Endodermal cell (in vitro differentiated cells): ENCODE measurements at regions not wholly inside any gene's neighbourhood (a gene's known extent, or its start where the extent isn't known, plus 50 kb on each side); places are given as distances from the start of the nearest gene placed in this dataset.

ENCODE experiments used
- DNase-seq: peaks from one replicate; pipeline ENCODE4 v3.0.0-alpha.2; 2017
- H3K27ac ChIP-seq: 2 replicates; pipeline ENCODE4 v1.5.1; 2013; ENCODE audit warnings: mild to moderate bottlenecking, low read depth, low read length, moderate library complexity
- H3K27me3 ChIP-seq: 2 replicates; pipeline ENCODE4 v1.6.1; 2013; ENCODE audit warnings: mild to moderate bottlenecking, low read length, moderate library complexity; ENCODE audit not compliant: insufficient read depth, control insufficient read depth, poor library complexity, severe bottlenecking
- H3K36me3 ChIP-seq: 2 replicates; pipeline ENCODE4 v1.7.0; 2013; ENCODE audit warnings: mild to moderate bottlenecking, low read length, moderate library complexity; ENCODE audit not compliant: control insufficient read depth, insufficient read depth
- H3K4me1 ChIP-seq: one replicate; pipeline ENCODE4 v1.7.0; 2013; ENCODE audit warnings: low read length; ENCODE audit not compliant: control insufficient read depth, insufficient read depth
- H3K4me3 ChIP-seq: 2 replicates; pipeline ENCODE4 v1.5.1; 2013; ENCODE audit warnings: mild to moderate bottlenecking, low read length, moderate library complexity
- H3K9ac ChIP-seq: 2 replicates; pipeline ENCODE4 v1.6.1; 2013; ENCODE audit warnings: mild to moderate bottlenecking, low read length, moderate library complexity; ENCODE audit not compliant: poor library complexity, severe bottlenecking; ENCODE audit errors: extremely low read depth
- H3K9me3 ChIP-seq: 2 replicates; pipeline ENCODE4 v1.6.1; 2013; ENCODE audit warnings: mild to moderate bottlenecking, low read length, moderate library complexity; ENCODE audit not compliant: control insufficient read depth
- H3K27ac Mint-ChIP-seq: 2 replicates; pipeline ENCODE4 v1.8.0; 2020; ENCODE audit warnings: mixed read lengths
- H3K27me3 Mint-ChIP-seq: 2 replicates; pipeline ENCODE4 v1.8.0; 2021; ENCODE audit warnings: mild to moderate bottlenecking, mixed read lengths; ENCODE audit not compliant: insufficient read depth
- H3K36me3 Mint-ChIP-seq: 2 replicates; pipeline ENCODE4 v1.8.0; 2020; ENCODE audit warnings: low read depth, mixed read lengths
- H3K4me1 Mint-ChIP-seq: 2 replicates; pipeline ENCODE4 v1.8.0; 2020; ENCODE audit warnings: mixed read lengths
- H3K4me3 Mint-ChIP-seq: 2 replicates; pipeline ENCODE4 v1.8.0; 2020; ENCODE audit warnings: mild to moderate bottlenecking, moderate library complexity, mixed read lengths
- H3K9me3 Mint-ChIP-seq: 2 replicates; pipeline ENCODE4 v1.8.0; 2020; ENCODE audit warnings: mild to moderate bottlenecking, mixed read lengths
- CTCF ChIP-seq: fragments of 200-600 bp; sonication (generic); conservative IDR thresholded peaks from 2 replicates; pipeline ENCODE4 v1.5.0; 2021; ENCODE audit warnings: antibody characterized with exemption, mild to moderate bottlenecking
- WGBS, 2 experiments: methylation state at CpG; one replicate each; pipeline versions ENCODE4 v1.1.5 to v1.1.7; 2013; ENCODE audit warnings: missing lambda C conversion rate in 2 of 2, mixed read lengths in 1 of 2; ENCODE audit not compliant: insufficient coverage in 1 of 2, insufficient read length in 1 of 2; 5-methylcytosine and 5-hydroxymethylcytosine counted together

DNA sequence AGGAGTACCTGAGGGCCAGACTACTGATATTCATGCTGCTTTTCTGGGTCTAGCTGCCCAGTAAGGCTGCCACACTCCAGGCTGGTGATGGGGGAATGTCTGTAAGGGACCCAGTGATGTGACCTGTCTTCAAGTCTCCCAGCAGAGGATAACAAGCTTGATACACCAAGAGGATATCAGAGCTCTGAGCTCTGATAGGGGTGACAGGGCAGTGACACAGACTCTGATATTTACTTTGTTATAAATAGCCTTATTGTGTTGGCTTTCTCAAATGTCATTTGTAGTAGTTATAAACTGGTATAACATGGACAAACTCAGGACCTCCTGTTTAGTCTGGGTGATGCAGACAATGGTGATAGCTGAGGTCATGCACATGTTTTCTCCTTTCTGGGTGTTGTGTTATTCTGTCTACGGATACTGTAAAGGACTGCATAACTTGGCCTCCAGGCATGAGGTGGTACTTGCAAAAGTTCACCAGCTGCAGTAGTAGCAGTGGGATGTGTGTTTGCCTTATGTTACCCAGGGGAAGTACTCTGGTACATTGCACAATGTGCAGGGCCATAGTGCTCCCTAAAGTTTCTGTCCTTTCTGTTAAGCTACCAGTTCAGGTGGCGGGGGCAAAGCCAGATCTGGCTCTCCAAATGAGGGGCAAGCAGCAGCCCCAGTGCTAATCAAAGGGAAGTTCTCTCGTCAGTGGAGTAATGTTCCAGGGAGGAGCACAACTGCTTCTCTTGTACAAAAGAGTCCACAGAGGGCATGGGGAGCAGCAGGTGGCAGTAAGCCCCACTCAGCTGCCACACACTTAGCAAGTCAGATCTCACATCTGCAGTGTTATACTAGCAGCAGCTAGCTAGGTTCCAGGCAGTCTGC lies 812.2 kb downstream of the JRKL start:
- TF ChIP-seq CTCF, result no peak
- H3K9ac ChIP-seq, result no peak overlapping the region
- no peak overlapping the region for H3K4me3 Mint-ChIP-seq
- no peak overlapping the region for H3K4me3 ChIP-seq
- H3K27me3 ChIP-seq, result no peaks in the 10 kb centered on the region
- H3K4me1 Mint-ChIP-seq, result peaks cover 14% of the 10 kb centered on the region
- peak overlapping the region; percentile 64 for H3K27ac Mint-ChIP-seq
- H3K27me3 Mint-ChIP-seq, result no peaks in the 10 kb centered on the region
- DNase-seq, result no peak
- H3K4me1 ChIP-seq, result peaks cover 10% of the 10 kb centered on the region
- peaks cover 16% of the 10 kb centered on the region for H3K9me3 Mint-ChIP-seq
- H3K27ac ChIP-seq, result no peak overlapping the region
- H3K36me3 ChIP-seq, result no peaks in the 10 kb centered on the region
- WGBS, 2 experiments, result 94% methylated on average over 2 to 3 of the region's 3 CpGs
- H3K9me3 ChIP-seq, result peaks cover 20% of the 10 kb centered on the region
- peaks cover 2% of the 10 kb centered on the region for H3K36me3 Mint-ChIP-seq

DNA sequence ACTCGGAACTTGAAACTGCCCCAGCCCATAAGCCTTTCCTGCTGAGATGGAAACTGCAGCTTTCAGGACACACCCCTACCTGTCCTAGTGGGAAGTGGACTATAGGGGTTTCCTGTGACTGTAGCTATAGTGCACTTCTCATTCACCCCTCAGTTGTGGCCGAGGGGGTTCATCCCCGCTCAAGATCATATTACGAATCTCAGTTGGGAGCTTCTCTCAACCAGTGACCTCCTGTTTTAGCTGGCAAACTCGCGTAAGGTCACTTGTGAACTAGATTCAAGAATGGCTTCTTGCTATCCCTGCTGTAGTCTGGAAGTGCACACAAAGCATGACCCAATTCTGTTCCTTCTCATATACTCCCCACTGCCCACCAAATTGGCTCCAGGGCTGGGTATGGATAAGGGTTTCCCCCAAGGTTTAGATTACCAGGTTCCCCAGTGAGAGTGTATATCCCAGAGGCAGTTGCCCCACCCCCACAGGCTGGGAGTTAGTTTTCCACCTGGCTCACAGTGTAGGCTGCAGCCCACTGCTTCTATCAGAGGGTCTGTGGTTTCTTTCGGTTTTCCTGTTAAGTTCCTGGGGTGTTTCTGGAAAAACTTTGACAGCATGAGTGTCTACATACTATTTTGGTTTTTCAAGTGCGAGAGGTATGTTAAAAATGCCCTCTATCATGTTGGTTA lies 812.9 kb downstream of the JRKL start:
- Histone ChIP-seq H3K36me3 (no peaks in the 10 kb centered on the region), H3K4me3 (no peak overlapping the region), H3K4me1 (peaks cover 10% of the 10 kb centered on the region), H3K9ac (no peak overlapping the region), H3K27ac (no peak overlapping the region), H3K9me3 (peaks cover 20% of the 10 kb centered on the region), H3K27me3 (no peaks in the 10 kb centered on the region)
- H3K27me3 Mint-ChIP-seq, result no peaks in the 10 kb centered on the region
- H3K36me3 Mint-ChIP-seq, result no peaks in the 10 kb centered on the region
- peaks cover 14% of the 10 kb centered on the region for H3K4me1 Mint-ChIP-seq
- H3K4me3 Mint-ChIP-seq, result peak overlapping the region; percentile 23
- WGBS, 2 experiments, result 75 to 80% methylated on average over 8 of the region's 8 CpGs
- TF ChIP-seq CTCF, result no peak
- peaks cover 11% of the 10 kb centered on the region for H3K9me3 Mint-ChIP-seq
- peak overlapping the region; percentile 64 for H3K27ac Mint-ChIP-seq
- DNase-seq, result peak; percentile 70

DNA sequence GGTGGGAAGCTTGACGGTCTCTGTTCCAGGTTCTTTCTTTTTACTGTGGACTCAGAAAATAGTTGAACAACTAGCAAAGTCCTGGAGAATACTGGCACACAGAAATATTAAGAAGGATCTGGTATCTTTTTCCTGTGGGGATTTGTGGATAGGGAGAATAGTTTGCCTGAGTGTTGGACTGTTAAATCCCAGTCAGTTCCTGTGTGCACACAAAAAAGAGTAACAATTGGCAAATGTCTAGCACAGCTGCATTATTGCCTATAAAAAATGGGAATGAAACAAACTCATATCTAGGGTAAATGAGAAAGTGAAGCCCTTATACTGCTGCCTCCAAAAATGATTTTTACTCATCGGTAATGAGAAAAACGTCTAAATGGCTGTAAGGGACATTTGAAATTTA lies 828.2 kb downstream of the JRKL start:
- Mint-ChIP-seq H3K4me3 (no peak overlapping the region), H3K4me1 (no peaks in the 10 kb centered on the region), H3K36me3 (no peaks in the 10 kb centered on the region), H3K9me3 (no peaks in the 10 kb centered on the region), H3K27ac (no peak overlapping the region), H3K27me3 (no peaks in the 10 kb centered on the region)
- no peak overlapping the region for H3K9ac ChIP-seq
- WGBS, 2 experiments, result 85% methylated on average over 1 of the region's 3 CpGs; no CpG with 5 or more reads in 1 of the 2 experiments
- DNase-seq, result no peak
- H3K27me3 ChIP-seq, result no peaks in the 10 kb centered on the region
- no peaks in the 10 kb centered on the region for H3K4me1 ChIP-seq
- no peak overlapping the region for H3K4me3 ChIP-seq
- no peaks in the 10 kb centered on the region for H3K36me3 ChIP-seq
- no peak overlapping the region for H3K27ac ChIP-seq
- no peaks in the 10 kb centered on the region for H3K9me3 ChIP-seq
- TF ChIP-seq CTCF, result no peak
